Pancreas (tissue), 10 donors: ENCODE measurements at regions not wholly inside any gene's neighbourhood (a gene's known extent, or its start where the extent isn't known, plus 50 kb on each side); places are given as distances from the start of the nearest gene placed in this dataset.

ENCODE experiments used
- ATAC-seq, 4 donors: fragments of 200-7000 bp; cut with Tn5 transposase; one replicate each; pipeline versions ENCODE4 v1.8.0 to v1.9.1; 2020; ENCODE audit warnings: mild to moderate bottlenecking in 4 of 4, moderate library complexity in 4 of 4
- DNase-seq, 6 donors: peaks; one replicate each; pipeline ENCODE4 v3.0.0-alpha.2; 2020
- FAIRE-seq: peaks from 2 replicates; lab custom pipeline; 2012; peaks lifted over from hg19 to GRCh38; lab: Jason Lieb, UNC
- H3K27ac ChIP-seq, 4 donors: fragments of 200-600 bp; sonication (generic); 1 replicate in 3 of 4; 2 replicates in 1 of 4; pipeline versions ENCODE4 v1.5.0 to v1.8.0; 2020
- H3K27me3 ChIP-seq, 4 donors: fragments of 200-600 bp; one replicate each; pipeline ENCODE4 v1.8.0; 2021
- H3K36me3 ChIP-seq, 3 donors: fragments of 200-600 bp; sonication (generic) in 1 of 3; one replicate each; pipeline versions ENCODE4 v1.5.0 to v1.8.0; 2020 to 2021
- H3K4me1 ChIP-seq, 3 donors: fragments of 200-600 bp; one replicate each; pipeline ENCODE4 v1.8.0; 2021
- H3K4me3 ChIP-seq, 4 donors: fragments of 200-600 bp; sonication (generic) in 2 of 4; one replicate each; pipeline versions ENCODE4 v1.5.0 to v1.8.0; 2020 to 2021
- H3K9me3 ChIP-seq, 4 donors: fragments of 200-600 bp; one replicate each; pipeline ENCODE4 v1.8.0; 2021
- CTCF ChIP-seq, 4 donors: fragments of 200-600 bp; sonication (generic) in 3 of 4; IDR thresholded peaks; one replicate each; pipeline versions ENCODE4 v1.5.0 to v1.8.0; 2021; ENCODE audit warnings: antibody characterized with exemption in 4 of 4
- WGBS, 2 donors: extraction: QIAGEN DNeasy Blood & Tissue Kit; methylation state at CpG; one replicate each; pipeline ENCODE4 v1.1.7; 2013; 5-methylcytosine and 5-hydroxymethylcytosine counted together
- intact Hi-C, 3 donors: fragments of 100-400 bp; cut with DNase I; formaldehyde crosslinking; loops; one replicate each; pipeline versions ENCODE4 v1.11.1 to v1.14.2; 2022
- donor health status: healthy with polysubstance abuse.
- donor health status: DM: no; HTN: no; CAD: no; lungs with moderate emphysema.
- donor health status: DM: no; HTN: no; CAD: no.
- donor health status: control.
- donor health status: control.
- donor health status: Bipolar disorder and iron deficiency.
- donor health status: DM: yes; HTN: yes; CAD: no.
- donor health status: DM: no; HTN: no; CAD: no.
- donor health status: DM: no; HTN: no; CAD: no.
- donor health status: DM: yes; HTN: yes; CAD: no.

DNA sequence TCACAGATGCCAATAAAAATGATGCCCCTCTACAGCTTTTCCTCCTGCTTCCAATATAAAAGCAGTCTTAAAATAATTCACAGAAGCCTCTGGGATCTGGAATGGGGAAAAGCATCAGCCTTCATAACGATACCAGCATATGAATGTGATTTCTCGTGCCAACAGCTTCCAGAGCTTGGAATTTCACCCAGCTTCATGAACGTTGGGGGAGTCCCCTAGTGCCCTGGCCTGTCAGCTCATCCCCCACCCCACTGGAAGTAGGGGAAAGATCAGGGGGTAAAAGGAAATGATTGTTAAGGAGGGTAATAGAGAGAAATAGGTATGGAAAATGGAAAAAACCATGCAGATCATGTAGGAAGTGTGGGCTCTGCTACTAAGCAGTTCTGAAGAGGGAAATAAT is 253.6 kb downstream of the INHBA start:
- Histone ChIP-seq H3K27me3 (no peaks in the 10 kb centered on the region), H3K9me3 (no peaks in the 10 kb centered on the region), H3K27ac (no peak overlapping the region), H3K36me3 (no peaks in the 10 kb centered on the region), H3K4me3 (no peak overlapping the region), H3K4me1 (peaks cover 0 to 7% (median 5%) of the 10 kb centered on the region in 3 donors)
- no peak for TF ChIP-seq CTCF (IDR thresholded peaks at IDR 0.05)
- WGBS, 2 donors: 45 to 54% methylated on average over 3 of the region's 3 CpGs
- intact Hi-C loops: no loop called here
- no peak for FAIRE-seq
- no peak for DNase-seq
- ATAC-seq: no peak

DNA sequence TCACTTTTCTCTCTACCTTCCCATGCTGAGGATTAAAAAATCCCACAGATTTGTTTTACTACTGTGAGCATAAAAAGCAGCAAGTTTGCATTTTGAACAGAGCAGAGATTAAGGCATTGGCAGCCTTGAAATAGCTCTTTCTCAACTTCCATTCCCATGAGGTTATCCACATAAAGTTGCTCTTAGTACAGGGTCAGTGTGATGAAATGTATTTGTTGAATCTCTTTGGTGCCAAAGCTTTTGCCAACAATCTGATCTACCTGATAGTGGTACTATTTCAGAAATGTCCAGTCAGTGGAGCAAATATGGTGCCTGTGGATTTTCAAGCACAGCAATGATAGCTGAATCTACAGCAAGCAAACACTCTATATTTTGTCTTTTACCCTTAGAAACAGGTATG is 254.8 kb downstream of the INHBA start:
- intact Hi-C loops: no loop called here
- FAIRE-seq: no peak
- Histone ChIP-seq H3K4me1 (peaks cover 0 to 7% (median 5%) of the 10 kb centered on the region in 3 donors), H3K27ac (no peak overlapping the region), H3K9me3 (no peaks in the 10 kb centered on the region), H3K36me3 (no peaks in the 10 kb centered on the region), H3K4me3 (no peak overlapping the region), H3K27me3 (no peaks in the 10 kb centered on the region)
- DNase-seq: no peak
- TF ChIP-seq CTCF (IDR thresholded peaks at IDR 0.05): no peak
- peak in 2 of 4 donors; percentile 66 to 81 for ATAC-seq

DNA sequence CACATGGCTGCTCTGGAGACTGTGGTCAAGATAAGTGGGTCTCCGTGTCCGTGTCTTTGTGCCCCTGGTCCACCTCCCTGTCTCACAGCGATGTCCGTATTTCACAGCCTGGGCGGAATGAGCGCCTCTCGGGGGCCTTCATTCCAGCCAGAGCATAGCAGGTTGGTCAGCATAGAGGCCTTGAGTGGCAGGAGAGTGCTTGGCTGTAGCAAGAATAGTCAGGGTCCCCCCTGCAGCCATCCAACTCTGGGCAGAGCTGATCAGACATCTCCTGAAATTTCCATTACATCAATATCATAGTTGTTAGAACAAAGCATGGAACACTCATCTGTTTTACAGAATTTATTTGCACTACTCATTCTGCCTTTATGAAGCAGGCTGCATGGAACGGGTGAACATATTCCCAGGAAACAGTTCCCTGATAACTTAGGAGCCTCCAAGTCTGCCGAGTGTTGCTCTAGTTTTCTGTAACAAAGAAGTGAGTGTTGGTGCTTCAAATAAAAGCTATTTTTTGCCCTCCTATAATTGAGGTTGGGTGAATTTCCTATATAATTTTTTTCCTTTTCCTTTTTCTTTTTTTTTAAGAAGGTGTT is 255.3 kb downstream of the INHBA start:
- no peaks in the 10 kb centered on the region for H3K36me3 ChIP-seq
- no peak overlapping the region for H3K27ac ChIP-seq
- ATAC-seq (no peak), FAIRE-seq (no peak), DNase-seq (no peak)
- intact Hi-C loops: no loop called here
- peaks cover 0 to 7% (median 5%) of the 10 kb centered on the region in 3 donors for H3K4me1 ChIP-seq
- H3K27me3 ChIP-seq: no peaks in the 10 kb centered on the region
- no peak for TF ChIP-seq CTCF (IDR thresholded peaks at IDR 0.05)
- 70 to 79% methylated on average over 9 of the region's 9 CpGs for WGBS, 2 donors
- H3K9me3 ChIP-seq: no peaks in the 10 kb centered on the region
- no peak overlapping the region for H3K4me3 ChIP-seq

DNA sequence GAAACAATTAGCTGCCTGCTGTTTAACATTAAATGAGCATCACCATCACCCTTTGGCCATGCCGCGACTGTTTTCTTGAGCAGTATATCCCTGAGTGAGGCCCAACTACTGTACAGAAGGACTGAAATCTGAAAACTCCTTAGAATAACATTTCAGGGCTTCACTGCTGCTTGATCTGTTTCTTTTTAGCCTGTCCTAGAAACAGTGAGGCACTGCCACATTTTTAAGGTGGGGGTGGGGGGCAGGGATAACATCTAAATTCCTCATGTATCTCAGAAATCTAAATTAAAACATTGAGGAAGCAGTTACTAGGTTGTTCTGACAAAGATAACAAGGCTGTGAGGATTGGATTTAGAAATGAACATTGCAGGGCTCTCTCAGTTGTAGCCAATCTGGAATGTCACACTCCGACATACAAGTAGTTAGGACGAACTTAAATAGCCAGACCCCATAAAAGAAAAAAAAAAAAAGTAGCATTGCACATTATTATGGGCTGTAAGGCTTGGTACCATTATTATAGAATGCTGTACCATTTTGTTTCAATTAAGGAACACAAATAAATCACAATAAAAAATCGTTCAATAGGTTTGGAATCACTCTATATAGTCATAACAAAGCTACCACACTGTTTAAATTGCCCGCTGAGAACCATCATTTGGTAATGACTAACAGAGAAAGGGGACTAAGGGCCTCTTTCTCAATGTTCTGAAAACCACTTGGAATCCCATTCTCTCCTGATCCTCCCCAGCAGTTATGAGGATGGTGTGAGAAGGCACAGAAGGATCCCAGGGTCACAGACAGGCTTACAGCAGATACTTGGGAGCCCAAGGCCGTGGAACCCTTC is 256.1 kb downstream of the INHBA start:
- TF ChIP-seq CTCF (IDR thresholded peaks at IDR 0.05): no peak
- DNase-seq (no peak), FAIRE-seq (no peak), ATAC-seq (no peak)
- H3K27me3 ChIP-seq: no peaks in the 10 kb centered on the region
- H3K27ac ChIP-seq: no peak overlapping the region
- intact Hi-C loops: no loop called here
- no peaks in the 10 kb centered on the region for H3K9me3 ChIP-seq
- peaks cover 0 to 7% (median 5%) of the 10 kb centered on the region in 3 donors for H3K4me1 ChIP-seq
- WGBS, 2 donors: 68 to 80% methylated on average over 7 of the region's 7 CpGs
- no peak overlapping the region for H3K4me3 ChIP-seq
- no peaks in the 10 kb centered on the region for H3K36me3 ChIP-seq

DNA sequence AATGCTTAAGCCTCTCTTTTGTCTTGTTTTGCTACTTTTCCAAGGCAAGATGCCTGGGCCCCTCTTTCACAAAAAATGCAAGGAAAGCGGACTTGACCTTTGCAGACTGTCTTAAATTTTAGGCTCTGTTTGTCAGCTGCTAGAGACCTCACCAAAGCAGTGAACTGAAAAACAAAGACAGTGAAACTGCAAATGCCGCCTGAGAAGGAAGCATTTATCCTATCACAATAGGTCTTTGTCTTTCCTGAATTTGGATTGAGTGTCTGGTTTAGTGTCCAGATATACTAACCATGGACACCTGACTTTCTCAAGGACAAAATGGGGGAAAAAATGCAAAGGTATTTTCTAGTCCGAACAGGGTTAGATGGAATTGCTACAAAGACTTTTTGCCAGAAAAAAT is 256.9 kb downstream of the INHBA start:
- DNase-seq (no peak), FAIRE-seq (no peak), ATAC-seq (no peak)
- Histone ChIP-seq H3K9me3 (no peaks in the 10 kb centered on the region), H3K4me3 (no peak overlapping the region), H3K4me1 (peaks cover 0 to 7% (median 5%) of the 10 kb centered on the region in 3 donors), H3K27ac (no peak overlapping the region), H3K36me3 (no peaks in the 10 kb centered on the region), H3K27me3 (no peaks in the 10 kb centered on the region)
- TF ChIP-seq CTCF (IDR thresholded peaks at IDR 0.05): no peak
- intact Hi-C loops: no loop called here
- WGBS, 2 donors: 49 to 69% methylated on average over 3 of the region's 3 CpGs
